Gastrocnemius medialis (tissue), 4 donors: ENCODE measurements at regions not wholly inside any gene's neighbourhood (a gene's known extent, or its start where the extent isn't known, plus 50 kb on each side); places are given as distances from the start of the nearest gene placed in this dataset.
"Not testable (repeated sequence)": the region's sequence is repeated elsewhere in the genome, so short reads cannot be mapped to it uniquely, and the experiment has no call there.

Experiments
- CTCF ChIP-seq, 5 experiments: fragments of 450-650 bp in 3 of 5; fragments of 200-600 bp in 2 of 5; sonication (generic) in 2 of 5; IDR thresholded peaks in 4 of 5; conservative IDR thresholded peaks in 1 of 5; 1 replicate in 4 of 5; 2 replicates in 1 of 5; pipeline ENCODE4 v1.5.1; 2016 to 2019; ENCODE audit warnings: antibody characterized with exemption in 5 of 5, mild to moderate bottlenecking in 3 of 5, moderate library complexity in 3 of 5
- POLR2A ChIP-seq, 2 donors: fragments of 450-650 bp; IDR thresholded peaks; one replicate each; pipeline ENCODE4 v1.6.1; 2017; ENCODE audit warnings: antibody characterized with exemption in 2 of 2, mild to moderate bottlenecking in 2 of 2, moderate library complexity in 2 of 2

GRCh38 chr16:29594926-29595838, 67.9 kb upstream of the SPN start:
- TF ChIP-seq POLR2A (IDR thresholded peaks at IDR 0.05), result peak; percentile 87 to 91
- not testable (repeated sequence) for TF ChIP-seq CTCF (IDR thresholded peaks at IDR 0.05 in 4 of 5, conservative IDR thresholded peaks at IDR 0.05 in 1 of 5)
